Keratinocyte (primary cell): ENCODE measurements at regions not wholly inside any gene's neighbourhood (a gene's known extent, or its start where the extent isn't known, plus 50 kb on each side); places are given as distances from the start of the nearest gene placed in this dataset.

ENCODE experiments used
- DNase-seq: peaks from one replicate; pipeline ENCODE4 v3.0.0-alpha.2; 2011; ENCODE audit warnings: low read depth, missing footprints, low spot score
- FAIRE-seq: peaks from 2 replicates; lab custom pipeline; 2011; peaks lifted over from hg19 to GRCh38; lab: Jason Lieb, UNC
- H2AFZ ChIP-seq: 2 replicates; pipeline ENCODE4 v1.6.0; 2012; ENCODE audit warnings: low read length, control low read depth, inconsistent platforms; ENCODE audit not compliant: control insufficient read depth
- H3K27ac ChIP-seq: 2 replicates; pipeline ENCODE4 v1.5.1; 2011; ENCODE audit warnings: low read length; ENCODE audit not compliant: control insufficient read depth, insufficient read depth
- H3K27me3 ChIP-seq: 3 replicates; pipeline ENCODE4 v1.6.0; 2011; ENCODE audit warnings: low read length; ENCODE audit not compliant: control insufficient read depth, insufficient read depth; ENCODE audit errors: extremely low read depth
- H3K36me3 ChIP-seq, 2 experiments: 2 replicates in 1 of 2; 3 replicates in 1 of 2; pipeline ENCODE4 v1.5.1; 2011; ENCODE audit warnings: low read length in 2 of 2, mild to moderate bottlenecking in 1 of 2; ENCODE audit not compliant: control insufficient read depth in 2 of 2, insufficient read depth in 2 of 2; ENCODE audit errors: extremely low read depth in 1 of 2
- H3K4me1 ChIP-seq: 3 replicates; pipeline ENCODE4 v1.5.1; 2011; ENCODE audit warnings: low read length; ENCODE audit not compliant: control insufficient read depth, insufficient read depth; ENCODE audit errors: extremely low read depth
- H3K4me2 ChIP-seq: 3 replicates; pipeline ENCODE4 v1.6.0; 2011; ENCODE audit warnings: low read depth, low read length; ENCODE audit not compliant: control insufficient read depth, insufficient read depth; ENCODE audit errors: extremely low read depth
- H3K4me3 ChIP-seq, 3 experiments: fragments of 200-600 bp in 1 of 3; sonication (generic) in 1 of 3; 2 replicates in 2 of 3; 3 replicates in 1 of 3; pipeline ENCODE4 v1.5.1; 2011 to 2016; ENCODE audit warnings: low read length in 3 of 3, mild to moderate bottlenecking in 3 of 3, control low read depth in 2 of 3, inconsistent platforms in 1 of 3, low read depth in 1 of 3, mixed read lengths in 1 of 3, mixed run types in 1 of 3, moderate library complexity in 1 of 3; ENCODE audit not compliant: control insufficient read depth in 2 of 3, insufficient read depth in 2 of 3; ENCODE audit errors: extremely low read depth in 1 of 3
- H3K79me2 ChIP-seq: 2 replicates; pipeline ENCODE4 v1.6.0; 2012; ENCODE audit warnings: low read length; ENCODE audit not compliant: control insufficient read depth, insufficient read depth
- H3K9ac ChIP-seq: 3 replicates; pipeline ENCODE4 v1.6.0; 2011; ENCODE audit warnings: low read length; ENCODE audit not compliant: control insufficient read depth, insufficient read depth; ENCODE audit errors: extremely low read depth
- H3K9me1 ChIP-seq: 3 replicates; pipeline ENCODE4 v1.6.0; 2011; ENCODE audit warnings: low read length; ENCODE audit not compliant: control insufficient read depth, insufficient read depth; ENCODE audit errors: extremely low read depth
- H3K9me3 ChIP-seq: 2 replicates; pipeline ENCODE4 v1.5.1; 2012; ENCODE audit warnings: low read depth, low read length; ENCODE audit not compliant: control insufficient read depth
- H4K20me1 ChIP-seq: 3 replicates; pipeline ENCODE4 v1.6.0; 2011; ENCODE audit warnings: low read length; ENCODE audit not compliant: control insufficient read depth, insufficient read depth; ENCODE audit errors: extremely low read depth
- CTCF ChIP-seq, 3 experiments: IDR thresholded peaks in 1 of 3; conservative IDR thresholded peaks in 1 of 3; optimal IDR thresholded peaks in 1 of 3; 2 replicates in 2 of 3; 3 replicates in 1 of 3; pipeline versions ENCODE3 to v1.5.1; 2011; ENCODE audit warnings: low read length in 3 of 3, mild to moderate bottlenecking in 3 of 3, moderate library complexity in 2 of 3, control low read depth in 1 of 3, inconsistent platforms in 1 of 3; ENCODE audit not compliant: insufficient read depth in 2 of 3; ENCODE audit errors: extremely low read depth in 1 of 3
- EZH2 ChIP-seq: IDR thresholded peaks from one replicate; pipeline ENCODE4 v1.6.1; 2012; ENCODE audit warnings: inconsistent platforms, mild to moderate bottlenecking, low read length, moderate library complexity
- dilution Hi-C: fragments of 300-500 bp; cut with MboI; formaldehyde crosslinking; loops from one replicate; pipeline ENCODE4 v1.7.0; 2020; ENCODE audit warnings: low sequenced_read_pairs; ENCODE audit not compliant: extremely low pct_ligation_motif_present

GRCh38 chr20:40525351-40525750 lies 163.7 kb downstream of the MAFB start:
- Histone ChIP-seq H3K36me3 (no peaks in the 10 kb centered on the region), H2AFZ (no peak overlapping the region), H3K9me1 (no peaks in the 10 kb centered on the region), H4K20me1 (no peaks in the 10 kb centered on the region), H3K27me3 (no peaks in the 10 kb centered on the region), H3K4me1 (no peaks in the 10 kb centered on the region), H3K9ac (no peak overlapping the region), H3K4me3 (no peak overlapping the region), H3K9me3 (no peaks in the 10 kb centered on the region), H3K79me2 (no peaks in the 10 kb centered on the region), H3K4me2 (no peak overlapping the region), H3K27ac (no peak overlapping the region)
- TF ChIP-seq EZH2 (no peak), CTCF (optimal IDR thresholded peaks at IDR 0.05 in 1 of 3, IDR thresholded peaks at IDR 0.05 in 1 of 3, conservative IDR thresholded peaks at IDR 0.05 in 1 of 3; ENCODE audit: extremely low read depth in 1 of 3, insufficient read depth in 2 of 3, low read length in 3 of 3) (no peak)
- dilution Hi-C loops: no loop called here
- no peak for FAIRE-seq
- no peak for DNase-seq

GRCh38 chr20:40524071-40524470 lies 165.0 kb downstream of the MAFB start:
- Histone ChIP-seq H3K27me3 (peaks cover 4% of the 10 kb centered on the region), H2AFZ (no peak overlapping the region), H3K79me2 (no peaks in the 10 kb centered on the region), H3K4me1 (no peaks in the 10 kb centered on the region), H4K20me1 (no peaks in the 10 kb centered on the region), H3K9ac (no peak overlapping the region), H3K9me3 (no peaks in the 10 kb centered on the region), H3K4me2 (no peak overlapping the region), H3K36me3 (no peaks in the 10 kb centered on the region), H3K9me1 (no peaks in the 10 kb centered on the region), H3K4me3 (no peak overlapping the region), H3K27ac (no peak overlapping the region)
- no peak for TF ChIP-seq CTCF (optimal IDR thresholded peaks at IDR 0.05 in 1 of 3, IDR thresholded peaks at IDR 0.05 in 1 of 3, conservative IDR thresholded peaks at IDR 0.05 in 1 of 3; ENCODE audit: extremely low read depth in 1 of 3, insufficient read depth in 2 of 3, low read length in 3 of 3)
- TF ChIP-seq EZH2: no peak
- dilution Hi-C loops: no loop called here
- DNase-seq (no peak), FAIRE-seq (no peak)
